ENCODE measurements at regions not wholly inside any gene's neighbourhood (a gene's known extent, or its start where the extent isn't known, plus 50 kb on each side); places are given as distances from the start of the nearest gene placed in this dataset.

- no peak for DNase-seq (ENCODE audit: low read depth)
- no peak overlapping the region for H3K4me3 ChIP-seq (ENCODE audit: low read depth, low read length)
- no peak for TF ChIP-seq CTCF (IDR thresholded peaks at IDR 0.05; ENCODE audit: control insufficient read depth, extremely low read depth, insufficient read depth)
These were observed 1567.4 kb downstream of the EFNB2 start for GRCh38 chr13:104967836-104968630.

GRCh38 chr13:104967376-104967775 is 1568.1 kb downstream of the EFNB2 start:
- no peak for TF ChIP-seq CTCF (IDR thresholded peaks at IDR 0.05; ENCODE audit: control insufficient read depth, extremely low read depth, insufficient read depth)
- DNase-seq (ENCODE audit: low read depth) = no peak
- H3K4me3 ChIP-seq (ENCODE audit: low read depth, low read length) = no peak overlapping the region

GRCh38 chr13:104962411-104962810 is 1573.1 kb downstream of the EFNB2 start:
- no peak for TF ChIP-seq CTCF (IDR thresholded peaks at IDR 0.05; ENCODE audit: control insufficient read depth, extremely low read depth, insufficient read depth)
- H3K4me3 ChIP-seq (ENCODE audit: low read depth, low read length) = no peak overlapping the region
- DNase-seq (ENCODE audit: low read depth) = no peak

GRCh38 chr13:104961246-104961645 is 1574.2 kb downstream of the EFNB2 start:
- no peak overlapping the region for H3K4me3 ChIP-seq (ENCODE audit: low read depth, low read length)
- DNase-seq (ENCODE audit: low read depth) = no peak
- no peak for TF ChIP-seq CTCF (IDR thresholded peaks at IDR 0.05; ENCODE audit: control insufficient read depth, extremely low read depth, insufficient read depth)

- TF ChIP-seq CTCF (IDR thresholded peaks at IDR 0.05; ENCODE audit: control insufficient read depth, extremely low read depth, insufficient read depth) = no peak
These were observed 1581.3 kb downstream of the EFNB2 start for GRCh38 chr13:104954210-104954609.

GRCh38 chr13:104953588-104953987 is 1581.9 kb downstream of the EFNB2 start:
- TF ChIP-seq CTCF (IDR thresholded peaks at IDR 0.05; ENCODE audit: control insufficient read depth, extremely low read depth, insufficient read depth) = no peak
- H3K4me3 ChIP-seq (ENCODE audit: low read depth, low read length) = no peak overlapping the region

More at GRCh38 chr13:104954210-104954609, 1581.3 kb downstream of the EFNB2 start:
- H3K4me3 ChIP-seq (ENCODE audit: low read depth, low read length) = no peak overlapping the region
- no peak for DNase-seq (ENCODE audit: low read depth)

More at GRCh38 chr13:104953588-104953987, 1581.9 kb downstream of the EFNB2 start:
- no peak for DNase-seq (ENCODE audit: low read depth)

Data from LNCaP clone FGC (cell line).